Islet of Langerhans (tissue), 1 donor: ENCODE measurements at regions not wholly inside any gene's neighbourhood (a gene's known extent, or its start where the extent isn't known, plus 50 kb on each side); places are given as distances from the start of the nearest gene placed in this dataset.
"Not testable (repeated sequence)": the region's sequence is repeated elsewhere in the genome, so short reads cannot be mapped to it uniquely, and the experiment has no call there.

Experiments used
- FAIRE-seq: peaks from one replicate; lab custom pipeline; 2011; peaks lifted over from hg19 to GRCh38; lab: Jason Lieb, UNC

DNA sequence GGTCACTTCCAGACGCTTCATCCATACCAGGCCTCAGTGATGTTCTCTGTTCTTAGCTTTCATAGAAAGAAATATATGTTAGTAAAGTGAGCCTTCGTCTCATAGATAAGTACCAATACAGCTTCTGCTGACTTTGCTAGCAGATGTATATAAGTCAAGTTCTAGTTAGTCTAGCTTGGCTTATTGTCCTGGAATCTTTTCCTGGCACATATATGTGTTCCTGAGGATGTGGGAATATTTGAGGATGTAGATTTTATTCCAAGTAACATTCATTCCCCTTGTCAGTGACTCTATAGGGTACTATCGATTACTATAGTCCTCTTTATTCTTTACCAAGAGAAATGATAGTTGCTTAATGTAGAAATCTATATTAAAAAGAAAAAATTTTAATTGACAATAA, 135.2 kb upstream of the FAM9C start:
- peak; percentile 33 for FAIRE-seq

DNA sequence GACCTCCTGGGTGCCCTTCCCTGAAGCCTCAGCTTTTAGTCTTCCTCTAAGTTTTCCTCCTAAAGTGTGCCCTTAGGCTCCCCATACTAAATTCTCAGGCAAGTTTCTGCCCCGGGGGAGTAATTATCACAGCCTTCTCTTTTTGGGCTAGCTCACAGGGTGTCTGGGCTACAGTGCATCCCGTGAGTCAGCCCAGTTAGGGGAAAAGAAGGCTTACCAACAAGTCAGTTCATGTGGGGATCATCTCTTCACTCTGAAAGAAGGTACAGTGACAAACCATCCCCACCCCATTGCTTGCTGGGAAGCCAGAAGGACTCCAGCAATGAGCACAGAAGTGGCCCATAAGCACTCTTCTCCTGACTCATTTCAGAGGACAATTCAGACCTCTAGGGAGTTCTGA, 134.7 kb upstream of the FAM9C start:
- FAIRE-seq: no peak

DNA sequence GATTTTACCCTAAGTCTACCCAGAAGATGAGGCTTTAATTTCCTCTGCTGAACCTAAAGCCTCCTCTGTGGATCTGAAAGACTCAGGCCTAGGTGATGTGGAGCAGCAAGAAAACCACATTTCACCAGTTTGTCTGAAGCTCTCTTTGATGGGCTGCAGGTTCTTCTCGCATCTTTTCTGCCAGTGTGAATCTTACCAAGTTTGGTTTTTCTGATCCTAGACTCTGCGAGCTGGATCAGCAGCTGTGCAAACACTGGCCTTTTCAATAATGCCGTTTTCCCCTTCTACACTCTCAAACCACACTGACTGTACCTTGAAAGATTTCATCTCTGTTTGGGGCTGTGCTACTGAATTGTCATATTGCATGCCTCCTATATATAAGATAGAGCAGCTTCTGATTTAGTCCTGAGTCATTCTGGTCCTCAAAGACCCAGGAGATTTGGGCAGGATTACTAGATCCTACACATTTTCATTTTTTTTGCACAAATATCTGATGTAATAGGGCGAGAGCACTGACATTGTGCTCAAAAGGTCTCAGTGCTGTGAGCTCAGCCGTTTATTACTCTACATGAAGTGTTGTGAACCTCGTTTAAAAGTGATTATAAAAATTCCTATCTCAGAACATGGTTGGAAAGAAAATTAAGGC, 133.6 kb upstream of the FAM9C start:
- FAIRE-seq: no peak

DNA sequence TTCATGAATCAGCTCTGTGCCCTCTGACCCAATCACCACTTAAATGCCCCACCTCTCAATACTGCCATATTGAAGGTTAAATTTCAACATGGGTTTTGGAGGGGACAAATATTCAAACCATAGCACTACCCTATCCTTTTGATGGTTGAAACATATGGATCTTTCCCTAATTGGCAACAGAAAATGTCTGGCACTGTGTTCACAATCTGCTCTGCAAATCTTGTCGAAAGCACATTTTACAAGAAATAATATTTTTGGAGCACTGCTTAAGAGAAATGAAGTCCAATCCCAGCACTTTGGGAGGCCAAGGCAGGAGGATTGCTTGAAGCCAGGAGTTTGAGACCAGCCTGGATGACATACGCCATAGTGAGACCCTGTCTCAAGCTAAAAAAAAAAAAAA, 130.6 kb upstream of the FAM9C start:
- FAIRE-seq: no peak

DNA sequence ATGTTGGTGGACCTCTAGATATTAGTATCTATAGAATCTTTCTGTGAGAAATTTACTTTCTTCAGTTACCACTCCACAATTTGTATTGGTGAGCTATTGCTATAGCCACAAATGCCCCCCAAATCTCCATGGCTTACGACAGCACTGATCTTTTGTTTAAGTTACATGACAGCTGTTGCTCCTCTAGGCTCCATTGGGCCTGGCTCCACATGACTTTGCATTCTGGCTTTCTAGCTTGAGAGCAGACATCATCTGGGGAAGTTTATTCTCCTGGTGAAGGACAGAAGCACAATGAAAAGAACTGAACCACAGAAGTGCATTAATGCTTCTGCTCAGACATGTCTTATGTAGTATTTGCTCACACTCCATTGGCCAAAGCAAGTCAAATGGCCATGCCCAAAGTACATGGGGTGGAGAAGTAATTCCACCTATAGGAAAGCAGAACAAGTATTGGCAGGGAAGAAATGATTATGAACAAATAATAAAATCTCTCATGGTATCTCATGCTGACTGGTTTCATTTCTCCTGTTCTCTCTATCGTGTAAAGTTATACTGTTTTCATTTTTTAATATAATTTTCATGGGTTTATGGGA, 126.6 kb upstream of the FAM9C start:
- FAIRE-seq: peak; percentile 81

DNA sequence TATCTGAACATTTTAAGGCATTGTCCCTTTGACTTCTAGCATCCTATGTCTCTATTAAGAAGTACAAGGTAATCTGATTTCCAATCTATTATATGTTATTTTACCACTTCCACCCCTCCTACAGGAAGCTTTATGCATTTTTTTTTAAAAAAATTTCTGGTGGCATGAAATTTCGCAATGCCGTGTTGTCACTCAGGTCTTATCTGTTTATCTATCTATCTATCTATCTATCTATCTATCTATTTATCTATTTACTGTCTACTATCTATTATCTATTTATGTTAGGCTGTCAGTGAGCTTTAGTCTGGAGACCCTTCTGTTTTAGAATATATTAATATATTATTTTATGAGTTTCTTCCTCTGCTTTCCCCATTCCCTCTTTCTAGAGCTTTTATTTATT, 125.3 kb upstream of the FAM9C start:
- no peak for FAIRE-seq

DNA sequence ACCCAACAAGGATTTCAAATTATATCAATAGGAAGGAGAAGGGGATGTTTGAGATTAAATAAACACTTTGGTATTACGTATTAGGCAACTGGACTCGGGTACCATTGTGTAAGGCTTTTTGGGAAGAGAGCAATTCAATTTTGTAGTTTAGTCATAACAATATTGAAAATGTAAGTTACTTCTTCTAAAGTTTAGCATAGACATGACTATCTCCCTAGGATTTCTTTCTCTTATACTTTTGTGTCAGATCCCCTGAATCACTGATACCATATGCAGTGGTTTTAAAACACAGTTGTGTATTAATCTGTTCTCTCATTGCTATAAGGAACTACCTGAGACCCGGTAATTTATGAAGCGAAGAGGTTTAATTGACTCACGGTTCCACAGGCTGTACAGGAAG, 123.8 kb upstream of the FAM9C start:
- FAIRE-seq: no peak

DNA sequence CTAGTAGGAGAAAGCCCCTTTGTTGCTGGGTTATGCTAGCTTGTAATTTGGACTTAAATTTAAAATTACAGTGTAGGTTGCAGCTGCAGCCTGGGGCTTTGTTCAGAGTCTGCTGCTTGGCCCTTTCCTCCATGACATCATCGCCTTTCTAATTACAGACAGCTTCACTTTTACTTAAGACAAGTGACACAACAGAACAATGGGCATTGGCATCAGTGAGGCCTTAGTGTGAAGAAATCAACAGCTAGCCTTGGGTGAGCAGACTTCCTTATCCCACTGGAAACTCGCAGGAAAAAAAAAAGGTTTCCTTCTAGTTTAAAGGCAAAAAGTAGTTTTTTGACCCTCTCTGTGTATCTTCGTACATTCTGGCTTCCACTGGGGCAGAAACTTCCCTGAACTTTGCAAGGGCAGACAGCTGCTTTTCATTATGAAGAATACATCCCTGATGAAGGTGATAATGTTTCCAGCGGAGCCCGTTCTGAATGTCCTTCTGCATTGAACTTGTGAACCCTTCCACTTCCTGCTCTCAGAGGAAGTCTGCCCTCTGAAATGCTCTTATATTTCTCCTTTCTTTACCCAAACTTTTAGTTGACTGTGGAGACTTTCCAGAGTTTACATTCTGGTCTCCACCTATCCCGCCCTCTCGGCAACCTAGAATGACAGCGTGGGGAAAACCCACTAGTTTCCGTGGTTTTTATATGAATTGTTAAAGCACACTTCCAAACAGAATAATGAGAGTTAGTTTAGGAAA, 123.2 kb upstream of the FAM9C start:
- FAIRE-seq: no peak

DNA sequence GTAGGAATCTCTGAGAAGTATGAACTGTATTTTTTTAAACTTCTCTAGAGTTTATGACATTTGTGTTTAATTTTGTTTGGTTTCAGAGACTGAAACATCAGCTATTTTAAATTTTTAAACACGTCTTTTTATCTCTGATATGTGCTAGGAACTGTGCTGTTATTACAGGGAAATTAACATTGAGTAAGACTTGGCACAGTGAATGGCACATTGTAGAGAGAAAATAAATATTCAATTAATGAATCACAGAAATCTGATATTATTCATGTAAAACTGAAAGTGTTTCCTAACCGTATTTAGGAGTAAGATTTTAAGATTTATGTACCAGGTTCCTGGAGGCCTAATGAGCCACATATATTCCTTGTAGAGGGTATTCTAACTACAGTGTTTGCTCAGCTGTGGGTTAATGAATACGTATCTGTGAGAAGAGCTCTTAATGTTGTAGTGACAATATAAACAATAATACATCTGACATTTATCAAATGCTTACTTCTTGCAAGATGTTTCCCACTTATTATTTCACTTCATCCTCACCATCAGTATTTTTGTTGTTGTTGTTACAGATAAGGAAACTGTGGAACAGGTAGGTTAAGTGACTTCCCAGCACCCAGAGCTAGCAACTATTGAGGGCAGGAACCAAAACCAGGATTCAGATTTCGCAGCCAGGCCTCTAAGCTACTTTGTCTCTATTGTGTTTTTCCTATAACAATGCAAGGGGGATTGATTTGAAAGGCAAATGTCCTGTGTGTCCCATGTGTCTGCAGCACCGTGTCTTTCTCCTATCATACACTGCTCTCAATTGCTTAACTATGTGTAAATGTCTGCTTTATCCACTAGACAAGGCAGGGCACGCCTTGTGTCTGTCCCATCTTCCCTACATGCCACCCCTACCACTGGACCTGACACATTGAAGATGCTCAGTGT, 121.1 kb upstream of the FAM9C start:
- FAIRE-seq: peak; percentile 62

DNA sequence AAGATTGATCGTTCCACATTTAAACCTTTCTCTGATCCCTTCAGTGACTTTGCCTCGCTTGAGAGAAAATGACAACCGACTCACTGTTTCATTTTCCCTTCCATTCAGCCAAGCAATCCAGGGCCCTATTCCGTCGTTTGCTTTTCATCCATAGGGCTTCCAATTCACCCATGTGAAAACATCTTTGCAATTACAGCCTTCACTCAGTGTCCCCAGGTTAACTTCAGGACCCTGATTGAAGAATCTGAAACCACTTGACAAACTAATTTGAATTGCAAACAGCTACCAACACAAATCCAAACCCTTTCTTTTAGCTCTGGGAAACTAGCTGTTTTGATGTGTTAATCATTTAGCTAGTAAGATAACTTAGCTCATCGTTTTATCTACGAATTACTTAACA, 120.2 kb upstream of the FAM9C start:
- no peak for FAIRE-seq

DNA sequence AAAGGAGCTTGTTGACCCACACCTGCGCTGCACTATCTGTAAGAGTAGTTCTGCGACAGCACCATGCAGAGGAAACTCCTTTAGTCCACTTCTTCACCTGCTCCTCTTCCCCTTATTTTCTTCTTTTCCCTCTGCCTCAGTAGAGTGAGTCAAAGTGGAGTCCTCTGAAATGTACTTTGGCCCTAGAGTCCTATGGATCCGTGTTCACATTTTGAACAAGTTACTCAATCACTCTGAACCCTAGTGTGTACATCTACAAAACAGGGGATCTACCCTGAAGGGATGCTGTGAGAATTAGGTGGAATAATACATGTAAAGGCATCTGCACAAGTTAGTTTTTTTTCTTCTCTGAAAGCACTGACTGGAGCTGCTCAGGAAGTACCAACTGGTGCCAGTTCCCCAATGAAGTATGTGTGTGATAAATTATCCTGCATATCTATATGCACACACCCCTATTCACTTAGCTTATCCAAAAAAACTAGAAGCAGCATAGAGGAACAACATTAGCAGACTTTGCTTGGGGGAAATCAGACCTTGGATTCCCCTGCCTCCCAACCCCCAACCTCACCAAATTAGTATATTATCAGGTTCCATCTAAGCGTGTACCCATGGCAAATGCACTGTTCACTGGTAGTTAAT, 118.5 kb upstream of the FAM9C start:
- FAIRE-seq: no peak

DNA sequence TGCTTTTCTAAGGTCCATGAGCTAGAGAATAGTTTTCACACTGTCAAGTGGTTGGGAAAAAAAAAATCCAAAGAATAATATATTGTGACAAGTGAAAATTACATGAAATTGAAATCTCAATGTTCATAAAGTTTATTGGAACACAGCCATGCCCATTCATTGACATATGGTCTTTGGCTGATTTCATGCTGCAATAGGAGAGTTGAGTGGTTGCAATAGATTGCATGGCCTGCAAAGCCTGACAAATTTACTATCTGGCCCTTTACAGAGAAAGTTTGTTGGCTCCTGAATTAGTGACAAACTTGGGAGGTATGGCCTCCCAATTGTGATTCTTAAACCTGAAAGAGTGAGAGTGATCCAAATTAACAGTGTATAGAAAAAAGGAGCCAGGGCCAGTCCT, 115.5 kb upstream of the FAM9C start:
- FAIRE-seq: no peak

DNA sequence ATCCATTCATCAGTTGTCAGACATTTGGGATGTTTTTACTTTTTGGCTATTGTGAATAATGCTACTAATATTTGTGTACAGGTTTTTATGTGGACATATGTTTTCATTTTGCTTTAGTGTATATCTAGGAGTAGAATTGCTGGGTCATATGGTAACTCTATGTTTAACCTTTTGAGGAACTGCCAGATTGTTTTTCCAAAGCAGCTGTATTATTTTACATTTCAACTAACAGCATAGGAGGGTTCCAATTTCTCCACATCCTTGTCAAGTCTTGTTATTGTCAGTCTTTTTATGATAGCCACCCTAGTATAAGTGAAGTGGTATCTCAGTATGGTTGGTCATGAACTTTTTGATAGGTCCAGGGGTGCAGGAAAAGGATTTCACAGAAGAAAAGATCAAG, 114.5 kb upstream of the FAM9C start:
- FAIRE-seq: no peak

DNA sequence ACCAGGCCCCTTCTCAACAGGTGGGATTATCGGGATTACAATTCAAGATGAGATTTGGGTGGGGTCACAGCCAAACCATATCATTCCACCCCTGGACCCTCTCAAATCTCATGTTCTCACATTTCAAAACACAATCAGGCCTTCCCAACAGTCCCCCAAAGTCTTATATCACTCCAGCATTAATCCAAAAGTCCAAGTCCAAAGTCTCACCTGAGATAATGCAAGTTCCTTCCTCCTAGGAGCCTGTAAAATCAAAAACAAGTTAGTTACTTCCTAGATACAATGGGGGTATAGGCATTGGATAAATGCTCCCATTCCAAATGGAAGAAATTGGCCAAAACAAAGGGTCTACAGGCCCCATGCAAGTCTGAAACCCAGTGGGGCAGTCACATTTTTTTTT, 111.1 kb upstream of the FAM9C start:
- not testable (repeated sequence) for FAIRE-seq

DNA sequence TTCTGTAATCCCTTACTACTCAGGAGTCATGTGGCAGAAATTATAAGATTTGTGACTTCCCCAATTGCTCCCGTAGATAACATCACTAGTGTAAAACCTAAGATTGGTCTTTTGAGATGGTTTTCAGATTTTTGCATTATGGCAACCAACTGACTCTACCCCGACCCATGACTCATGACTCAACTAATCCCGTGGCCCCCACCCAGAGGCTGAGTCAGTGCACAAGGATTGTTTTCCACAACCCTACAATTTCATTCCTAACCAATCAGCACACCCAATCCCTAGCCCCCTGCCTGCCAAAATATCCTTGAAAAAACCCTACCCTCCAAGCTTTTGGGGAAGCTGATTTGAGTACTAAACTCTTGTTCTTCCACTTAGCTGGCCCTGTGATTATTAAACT, 109.4 kb upstream of the FAM9C start:
- FAIRE-seq: no peak

DNA sequence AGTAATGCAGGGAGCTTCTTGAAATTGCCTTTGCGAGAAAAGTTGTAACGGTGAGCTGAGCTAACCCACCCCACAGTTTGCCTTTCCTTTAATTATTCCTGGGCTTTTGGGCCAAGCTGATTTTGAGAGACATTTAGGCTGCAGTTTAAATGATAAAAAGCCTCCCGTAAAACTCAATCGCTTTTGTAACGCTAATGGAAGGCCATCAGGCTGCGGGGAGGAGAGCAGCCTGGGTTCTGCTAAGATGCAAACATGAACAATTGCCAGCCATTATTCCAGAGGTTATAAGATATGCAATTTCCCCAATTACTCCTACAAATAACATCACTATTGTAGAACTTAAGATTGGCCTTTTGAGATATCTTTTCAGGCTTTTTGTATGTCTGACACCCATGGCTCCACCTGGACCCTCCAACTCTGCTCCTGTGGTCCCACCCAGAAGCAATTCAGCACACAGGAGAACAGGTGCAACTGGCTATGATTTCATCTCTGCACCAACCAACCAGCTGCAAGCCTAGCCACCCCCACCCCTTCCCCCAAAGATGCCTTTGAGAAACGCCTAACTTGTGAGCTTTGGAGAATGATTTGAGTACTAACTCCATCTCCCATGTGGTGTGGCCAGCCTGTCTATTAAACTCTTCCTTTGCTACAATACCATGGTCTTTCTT, 108.2 kb upstream of the FAM9C start:
- no peak for FAIRE-seq

DNA sequence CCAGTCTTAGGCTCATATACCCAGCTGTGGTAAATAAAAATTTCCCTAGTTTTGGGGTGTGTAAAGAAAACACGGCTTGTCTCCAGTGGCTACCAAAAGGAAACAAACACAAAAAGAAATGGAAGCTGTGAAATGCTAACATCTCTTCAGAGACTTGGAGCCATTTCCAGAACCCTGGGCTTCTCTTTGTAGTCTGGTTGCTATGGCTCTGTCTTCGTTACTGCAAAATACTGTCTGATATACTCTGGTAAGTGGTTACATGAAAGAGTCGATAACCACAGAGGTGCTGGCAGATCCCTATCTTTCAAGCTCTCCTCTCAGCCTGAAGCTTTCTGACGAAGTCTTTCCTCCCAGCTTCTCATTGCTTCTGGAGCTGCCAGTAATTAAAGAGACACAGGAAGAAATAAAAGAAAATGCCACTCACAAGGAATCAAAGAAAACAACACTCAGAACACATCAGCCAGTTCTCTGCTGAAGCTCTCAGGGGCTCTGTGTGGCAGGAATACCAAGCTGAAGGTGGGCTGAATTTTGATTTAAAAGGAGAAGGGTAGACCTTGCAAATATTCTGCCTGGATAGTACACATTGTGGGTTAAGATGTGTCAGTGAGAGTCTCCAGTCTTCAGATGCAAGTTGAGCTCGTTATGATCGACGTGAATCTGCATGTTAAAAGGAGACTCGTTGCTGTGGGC, 107.6 kb upstream of the FAM9C start:
- no peak for FAIRE-seq

DNA sequence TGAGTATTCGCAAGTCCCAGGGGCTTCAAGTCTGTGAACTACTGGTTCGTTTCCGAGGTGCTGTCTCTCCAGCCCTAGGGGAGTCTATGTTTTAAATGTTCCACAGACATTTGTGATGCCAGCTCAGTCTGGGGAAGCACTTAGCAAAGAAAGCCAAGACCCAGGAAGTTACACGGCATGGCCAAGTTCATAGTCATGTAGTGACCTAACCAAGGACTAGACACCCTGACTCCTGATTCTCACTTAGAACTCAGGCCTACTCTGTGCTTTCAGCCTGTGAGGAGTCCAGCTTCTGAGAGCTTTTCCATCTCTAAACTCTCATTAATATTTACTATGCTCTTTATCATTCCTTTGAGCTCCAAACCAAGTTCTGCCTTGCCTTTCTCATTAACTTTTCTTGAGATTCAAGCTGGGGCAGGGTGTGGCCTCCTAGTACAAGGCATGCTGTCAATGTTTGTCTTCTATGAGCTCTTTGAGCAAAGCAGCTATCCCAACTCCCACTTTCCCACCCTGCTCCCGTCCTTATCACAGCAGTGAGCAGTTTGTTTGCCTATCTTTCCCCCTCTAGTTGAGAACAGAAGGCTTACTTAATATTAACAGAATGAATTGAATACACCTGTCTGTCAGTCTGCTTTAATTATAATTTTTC, 105.4 kb upstream of the FAM9C start:
- no peak for FAIRE-seq

DNA sequence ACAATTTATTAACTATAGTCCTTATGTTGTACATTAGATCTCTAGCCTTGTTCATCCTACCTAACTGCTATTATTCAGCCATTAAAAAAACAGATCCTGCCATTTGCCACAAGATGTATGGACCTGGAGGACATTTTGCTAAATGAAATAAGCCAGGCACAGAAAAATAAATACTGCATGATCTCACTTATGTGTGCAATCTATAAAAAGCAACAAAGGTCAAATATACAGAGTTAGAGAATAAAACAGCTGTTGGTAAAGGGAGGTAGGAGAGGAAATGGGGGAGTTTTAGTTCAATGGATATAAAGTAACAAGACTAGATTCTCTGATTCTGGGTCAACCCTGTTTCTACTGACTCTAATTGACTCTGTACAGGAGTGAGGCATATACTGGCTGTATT, 103.3 kb upstream of the FAM9C start:
- FAIRE-seq: no peak

DNA sequence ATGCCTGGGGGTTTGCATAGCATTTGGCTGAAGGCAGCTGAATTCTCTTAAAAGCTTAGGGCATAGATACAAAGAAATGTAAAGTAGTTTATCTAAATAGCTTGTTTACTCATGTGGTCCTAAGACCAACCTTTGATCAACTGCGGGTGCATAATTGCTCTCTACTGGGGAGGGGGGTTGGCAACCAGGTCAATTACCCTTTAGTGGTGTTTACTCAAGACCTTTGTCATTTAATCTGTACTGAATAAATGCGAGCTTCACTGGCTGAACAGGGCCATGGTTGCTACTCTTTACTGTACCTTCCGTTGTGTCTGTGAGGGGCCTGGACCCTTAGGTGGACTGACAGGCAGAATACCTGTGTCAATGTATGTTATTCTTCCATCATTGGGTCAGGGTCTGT, 102.7 kb upstream of the FAM9C start:
- no peak for FAIRE-seq
